Uterus (tissue), 3 donors: ENCODE measurements at regions not wholly inside any gene's neighbourhood (a gene's known extent, or its start where the extent isn't known, plus 50 kb on each side); places are given as distances from the start of the nearest gene placed in this dataset.

ENCODE experiments used
- DNase-seq, 2 donors: peaks; one replicate each; pipeline ENCODE4 v3.0.0-alpha.2; 2019 to 2020
- H3K27ac ChIP-seq, 2 donors: fragments of 200-600 bp; sonication (generic); 1 replicate in 1 of 2; 2 replicates in 1 of 2; pipeline ENCODE4 v1.5.1; 2016 to 2018
- H3K27me3 ChIP-seq, 2 donors: fragments of 200-600 bp; sonication (generic); one replicate each; pipeline ENCODE4 v1.5.1; 2018 to 2019; ENCODE audit warnings: control low read depth in 1 of 2
- H3K36me3 ChIP-seq, 2 donors: fragments of 200-600 bp; sonication (generic); one replicate each; pipeline ENCODE4 v1.5.1; 2019; ENCODE audit warnings: control low read depth in 1 of 2
- H3K4me1 ChIP-seq, 2 donors: fragments of 200-600 bp; sonication (generic); one replicate each; pipeline ENCODE4 v1.5.1; 2018 to 2019; ENCODE audit warnings: control low read depth in 1 of 2
- H3K4me3 ChIP-seq, 2 donors: fragments of 200-600 bp; sonication (generic); 1 replicate in 1 of 2; 2 replicates in 1 of 2; pipeline ENCODE4 v1.5.1; 2018 to 2019; ENCODE audit warnings: mild to moderate bottlenecking in 1 of 2
- H3K9me3 ChIP-seq, 2 donors: fragments of 200-600 bp; sonication (generic); one replicate each; pipeline ENCODE4 v1.5.1; 2019; ENCODE audit warnings: control low read depth in 1 of 2
- POLR2A ChIP-seq, 2 donors: fragments of 450-650 bp; IDR thresholded peaks; one replicate each; pipeline ENCODE4 v1.6.1; 2016; ENCODE audit warnings: antibody characterized with exemption in 2 of 2, mild to moderate bottlenecking in 1 of 2, moderate library complexity in 1 of 2
- intact Hi-C: fragments of 100-400 bp; cut with DNase I; formaldehyde crosslinking; loops from one replicate; pipeline ENCODE4 v1.15.1; 2023; ENCODE audit warnings: low total_unique reads
- TF ChIP-seq, protein P1 (sequence below), 4 experiments: fragments of 200-600 bp in 2 of 4; fragments of 450-650 bp in 2 of 4; sonication (generic) in 2 of 4; IDR thresholded peaks; one replicate each; pipeline ENCODE4 v1.5.1; 2016 to 2019; ENCODE audit warnings: antibody characterized with exemption in 4 of 4, mild to moderate bottlenecking in 2 of 4, moderate library complexity in 1 of 4
- donor health status: DM: yes; HTN: yes; CAD: no.

DNA sequence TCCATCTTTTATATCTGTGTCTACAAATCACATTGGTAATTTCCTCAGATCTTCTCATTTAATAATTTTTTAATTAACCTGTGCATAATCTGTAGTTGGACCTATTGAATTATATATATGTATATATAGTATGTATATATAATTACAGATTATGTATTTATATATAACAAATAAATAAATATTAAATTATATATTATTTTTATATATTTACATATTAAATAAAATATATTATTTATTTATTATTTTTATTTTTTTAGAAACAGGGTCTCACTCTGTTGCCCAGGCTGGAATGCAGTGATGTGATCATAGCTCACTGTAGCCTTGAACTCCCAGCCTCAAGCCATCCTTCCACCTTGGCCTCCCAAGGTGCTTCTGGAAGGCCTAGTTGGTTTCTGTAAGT, 197.9 kb downstream of the FGF9 start:
- no peak for TF ChIP-seq POLR2A (IDR thresholded peaks at IDR 0.05)
- TF ChIP-seq, protein P1, sequence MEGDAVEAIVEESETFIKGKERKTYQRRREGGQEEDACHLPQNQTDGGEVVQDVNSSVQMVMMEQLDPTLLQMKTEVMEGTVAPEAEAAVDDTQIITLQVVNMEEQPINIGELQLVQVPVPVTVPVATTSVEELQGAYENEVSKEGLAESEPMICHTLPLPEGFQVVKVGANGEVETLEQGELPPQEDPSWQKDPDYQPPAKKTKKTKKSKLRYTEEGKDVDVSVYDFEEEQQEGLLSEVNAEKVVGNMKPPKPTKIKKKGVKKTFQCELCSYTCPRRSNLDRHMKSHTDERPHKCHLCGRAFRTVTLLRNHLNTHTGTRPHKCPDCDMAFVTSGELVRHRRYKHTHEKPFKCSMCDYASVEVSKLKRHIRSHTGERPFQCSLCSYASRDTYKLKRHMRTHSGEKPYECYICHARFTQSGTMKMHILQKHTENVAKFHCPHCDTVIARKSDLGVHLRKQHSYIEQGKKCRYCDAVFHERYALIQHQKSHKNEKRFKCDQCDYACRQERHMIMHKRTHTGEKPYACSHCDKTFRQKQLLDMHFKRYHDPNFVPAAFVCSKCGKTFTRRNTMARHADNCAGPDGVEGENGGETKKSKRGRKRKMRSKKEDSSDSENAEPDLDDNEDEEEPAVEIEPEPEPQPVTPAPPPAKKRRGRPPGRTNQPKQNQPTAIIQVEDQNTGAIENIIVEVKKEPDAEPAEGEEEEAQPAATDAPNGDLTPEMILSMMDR (IDR thresholded peaks at IDR 0.05) = no peak
- intact Hi-C loops = no loop called here
- no peaks in the 10 kb centered on the region for H3K9me3 ChIP-seq
- H3K27ac ChIP-seq = no peak overlapping the region
- H3K4me3 ChIP-seq = no peak overlapping the region
- H3K4me1 ChIP-seq = no peaks in the 10 kb centered on the region
- peaks cover 0 to 4% of the 10 kb centered on the region in 2 donors for H3K27me3 ChIP-seq
- no peak for DNase-seq
- no peaks in the 10 kb centered on the region for H3K36me3 ChIP-seq

DNA sequence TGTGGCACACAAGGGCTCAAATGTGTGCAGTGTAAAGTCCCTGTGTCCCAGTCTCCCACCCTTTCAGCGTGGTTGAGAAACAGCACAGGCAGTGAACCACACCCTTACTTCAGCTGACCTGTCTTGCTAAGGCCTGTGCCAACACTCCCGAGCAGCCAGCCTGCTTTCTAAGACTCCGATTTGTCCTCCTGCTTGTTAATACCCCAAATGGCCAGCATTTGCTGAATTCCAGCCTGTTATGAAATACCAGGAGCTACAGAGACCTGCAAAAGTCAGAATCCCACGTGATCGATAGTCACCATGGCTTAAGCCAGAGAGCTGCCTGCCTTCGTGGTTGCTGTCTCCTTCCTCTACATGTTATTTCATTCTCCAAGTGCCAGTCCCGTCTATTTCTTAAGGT, 200.5 kb downstream of the FGF9 start:
- Histone ChIP-seq H3K4me1 (no peaks in the 10 kb centered on the region), H3K27ac (no peak overlapping the region), H3K4me3 (no peak overlapping the region), H3K36me3 (no peaks in the 10 kb centered on the region), H3K27me3 (peaks cover 0 to 4% of the 10 kb centered on the region in 2 donors), H3K9me3 (no peaks in the 10 kb centered on the region)
- no peak for TF ChIP-seq POLR2A (IDR thresholded peaks at IDR 0.05)
- TF ChIP-seq, protein P1 (IDR thresholded peaks at IDR 0.05) = no peak
- intact Hi-C loops = no loop called here
- DNase-seq = no peak

DNA sequence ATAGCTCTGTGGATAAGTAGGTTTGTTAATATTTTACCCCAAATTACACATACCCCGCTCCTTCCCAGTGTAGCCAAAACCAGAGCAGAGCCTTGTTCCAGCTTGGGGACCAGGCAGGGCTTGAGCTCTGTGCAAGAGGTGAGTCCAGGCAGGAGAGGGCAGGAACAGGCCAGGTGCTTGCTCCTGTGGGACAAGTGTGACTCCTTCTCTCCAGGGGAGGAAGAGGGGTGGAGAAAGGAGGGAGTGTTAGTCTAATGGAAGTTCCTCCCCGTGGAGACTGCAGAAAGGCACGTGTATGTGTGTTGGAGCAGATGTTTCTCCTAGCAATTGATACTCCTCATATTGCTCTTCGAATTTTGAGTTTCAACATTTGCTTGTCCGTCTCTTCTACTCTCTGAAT, 201.0 kb downstream of the FGF9 start:
- H3K9me3 ChIP-seq = no peaks in the 10 kb centered on the region
- no peaks in the 10 kb centered on the region for H3K4me1 ChIP-seq
- no peak for DNase-seq
- TF ChIP-seq, protein P1 (IDR thresholded peaks at IDR 0.05) = no peak
- TF ChIP-seq POLR2A (IDR thresholded peaks at IDR 0.05) = no peak
- peaks cover 0 to 4% of the 10 kb centered on the region in 2 donors for H3K27me3 ChIP-seq
- no peak overlapping the region for H3K4me3 ChIP-seq
- intact Hi-C loops = no loop called here
- H3K27ac ChIP-seq = no peak overlapping the region
- H3K36me3 ChIP-seq = no peaks in the 10 kb centered on the region

DNA sequence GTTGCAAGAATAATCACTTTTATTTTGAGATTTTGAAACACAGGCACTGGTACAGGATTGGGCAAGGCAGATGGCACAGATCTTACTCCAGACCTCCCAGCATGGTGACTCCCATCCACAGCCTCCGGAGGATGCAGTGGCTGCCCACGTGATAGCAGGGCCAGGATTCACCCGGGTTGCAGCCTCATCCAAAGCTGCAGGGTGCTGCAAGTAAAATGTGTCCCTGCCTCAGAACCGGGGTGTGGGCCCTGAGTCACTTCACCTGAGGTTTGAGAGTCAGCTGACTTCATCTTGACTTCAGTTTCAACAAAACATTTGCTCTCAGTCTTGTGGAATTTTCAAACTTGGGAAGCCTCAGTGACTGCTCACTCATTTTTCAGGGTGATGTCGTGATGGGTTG, 201.9 kb downstream of the FGF9 start:
- Histone ChIP-seq H3K36me3 (no peaks in the 10 kb centered on the region), H3K27me3 (peaks cover 0 to 4% of the 10 kb centered on the region in 2 donors), H3K9me3 (no peaks in the 10 kb centered on the region), H3K4me3 (no peak overlapping the region), H3K27ac (no peak overlapping the region), H3K4me1 (no peaks in the 10 kb centered on the region)
- intact Hi-C loops = no loop called here
- no peak for DNase-seq
- TF ChIP-seq, protein P1 (IDR thresholded peaks at IDR 0.05) = no peak
- TF ChIP-seq POLR2A (IDR thresholded peaks at IDR 0.05) = no peak

DNA sequence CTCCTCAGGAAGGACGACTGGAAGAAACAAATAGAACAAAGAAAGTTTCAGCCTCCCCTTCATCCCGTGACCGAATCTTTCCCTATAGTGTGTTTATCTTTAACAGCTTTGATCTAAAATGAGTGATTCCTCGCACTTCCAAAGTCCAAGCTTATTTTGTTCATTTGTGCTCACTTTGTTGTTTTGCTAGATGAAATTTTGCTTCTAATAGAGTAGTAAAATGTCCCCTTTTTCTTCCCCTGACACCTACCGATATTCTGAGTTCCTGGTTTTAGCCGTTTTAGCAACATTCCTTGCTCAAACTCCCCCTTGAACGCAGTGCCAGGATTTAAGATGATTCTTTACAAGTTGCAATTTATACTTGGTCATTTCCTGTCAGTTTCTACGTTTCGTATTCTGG, 204.2 kb downstream of the FGF9 start:
- DNase-seq = no peak
- Histone ChIP-seq H3K4me3 (no peak overlapping the region), H3K4me1 (no peaks in the 10 kb centered on the region), H3K9me3 (no peaks in the 10 kb centered on the region), H3K36me3 (no peaks in the 10 kb centered on the region), H3K27ac (no peak overlapping the region), H3K27me3 (no peaks in the 10 kb centered on the region)
- TF ChIP-seq, protein P1 (IDR thresholded peaks at IDR 0.05) = no peak
- TF ChIP-seq POLR2A (IDR thresholded peaks at IDR 0.05) = no peak
- intact Hi-C loops = no loop called here
